T-helper 1 cell treated with Interleukin-12 subunit alpha and Interleukin-12 subunit beta and Interleukin-4 antibody, amounts not matched to agents 30 μg/mL and 1 μg/mL, for 36 hours (primary cell): ENCODE measurements at regions not wholly inside any gene's neighbourhood (a gene's known extent, or its start where the extent isn't known, plus 50 kb on each side); places are given as distances from the start of the nearest gene placed in this dataset.

Experiments
- H3K27ac Mint-ChIP-seq: one replicate; pipeline ENCODE4 v1.8.0; 2021; ENCODE audit warnings: mild to moderate bottlenecking, mixed read lengths
- H3K27me3 Mint-ChIP-seq: one replicate; pipeline ENCODE4 v1.8.0; 2021; ENCODE audit warnings: low read depth, mixed read lengths
- H3K36me3 Mint-ChIP-seq: one replicate; pipeline ENCODE4 v1.8.0; 2021; ENCODE audit warnings: low read depth, mixed read lengths
- H3K4me1 Mint-ChIP-seq: one replicate; pipeline ENCODE4 v1.8.0; 2021; ENCODE audit warnings: low read depth, mixed read lengths
- H3K4me3 Mint-ChIP-seq: one replicate; pipeline ENCODE4 v1.8.0; 2021; ENCODE audit warnings: mild to moderate bottlenecking, moderate library complexity, mixed read lengths
- H3K9me3 Mint-ChIP-seq: one replicate; pipeline ENCODE4 v1.8.0; 2021; ENCODE audit warnings: mixed read lengths

GRCh38 chrX:15143825-15144121 lies 126.1 kb downstream of the ASB9 start:
- peaks cover 15% of the 10 kb centered on the region for H3K4me1 Mint-ChIP-seq
- no peak overlapping the region for H3K27ac Mint-ChIP-seq
- no peak overlapping the region for H3K4me3 Mint-ChIP-seq
- H3K36me3 Mint-ChIP-seq, result peaks cover 4% of the 10 kb centered on the region
- H3K27me3 Mint-ChIP-seq, result peaks cover 4% of the 10 kb centered on the region
- H3K9me3 Mint-ChIP-seq, result no peaks in the 10 kb centered on the region

GRCh38 chrX:15143050-15143824 lies 126.6 kb downstream of the ASB9 start:
- Mint-ChIP-seq H3K4me3 (peak overlapping the region; percentile 42), H3K4me1 (peaks cover 15% of the 10 kb centered on the region), H3K27ac (peak overlapping the region; percentile 63)

GRCh38 chrX:15142084-15142715 lies 127.7 kb downstream of the ASB9 start:
- Mint-ChIP-seq H3K36me3 (peaks cover 1% of the 10 kb centered on the region), H3K4me3 (peak overlapping the region; percentile 21), H3K27ac (peak overlapping the region; percentile 77), H3K9me3 (no peaks in the 10 kb centered on the region), H3K4me1 (peaks cover 15% of the 10 kb centered on the region), H3K27me3 (peaks cover 4% of the 10 kb centered on the region)

More at GRCh38 chrX:15143050-15143824, 126.6 kb downstream of the ASB9 start:
- H3K36me3 Mint-ChIP-seq, result peaks cover 1% of the 10 kb centered on the region
- peaks cover 4% of the 10 kb centered on the region for H3K27me3 Mint-ChIP-seq
- H3K9me3 Mint-ChIP-seq, result no peaks in the 10 kb centered on the region

GRCh38 chrX:15136795-15137194 lies 133.1 kb downstream of the ASB9 start:
- Mint-ChIP-seq H3K9me3 (no peaks in the 10 kb centered on the region), H3K4me1 (peaks cover under 1% of the 10 kb centered on the region), H3K36me3 (peaks cover 1% of the 10 kb centered on the region), H3K27ac (no peak overlapping the region), H3K4me3 (no peak overlapping the region), H3K27me3 (no peaks in the 10 kb centered on the region)

DNA sequence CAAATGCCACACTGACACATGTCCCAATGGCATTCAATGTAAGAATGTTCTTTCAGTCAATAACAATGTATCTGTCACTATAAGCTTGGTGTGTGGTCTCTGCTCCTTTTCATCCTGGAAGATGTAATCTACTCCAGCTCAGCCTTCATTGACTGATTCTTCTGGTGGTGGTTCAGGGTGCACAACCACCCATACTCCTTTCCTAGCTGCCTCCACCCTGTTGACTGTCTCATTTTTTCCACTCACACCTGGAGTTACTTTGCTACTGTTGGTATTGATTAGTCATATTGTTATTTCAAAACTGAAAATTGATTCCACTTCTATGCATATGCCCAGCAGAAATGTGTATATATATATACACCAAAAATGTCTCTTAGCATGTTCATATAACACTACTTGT lies 140.5 kb downstream of the ASB9 start:
- H3K9me3 Mint-ChIP-seq, result no peaks in the 10 kb centered on the region
- H3K4me1 Mint-ChIP-seq, result no peaks in the 10 kb centered on the region
- no peaks in the 10 kb centered on the region for H3K27me3 Mint-ChIP-seq
- no peaks in the 10 kb centered on the region for H3K36me3 Mint-ChIP-seq
- H3K27ac Mint-ChIP-seq, result no peak overlapping the region
- no peak overlapping the region for H3K4me3 Mint-ChIP-seq

GRCh38 chrX:15128861-15129260 lies 141.0 kb downstream of the ASB9 start:
- no peak overlapping the region for H3K27ac Mint-ChIP-seq
- no peaks in the 10 kb centered on the region for H3K4me1 Mint-ChIP-seq
- no peaks in the 10 kb centered on the region for H3K27me3 Mint-ChIP-seq
- H3K4me3 Mint-ChIP-seq, result no peak overlapping the region
- no peaks in the 10 kb centered on the region for H3K9me3 Mint-ChIP-seq
- H3K36me3 Mint-ChIP-seq, result no peaks in the 10 kb centered on the region

DNA sequence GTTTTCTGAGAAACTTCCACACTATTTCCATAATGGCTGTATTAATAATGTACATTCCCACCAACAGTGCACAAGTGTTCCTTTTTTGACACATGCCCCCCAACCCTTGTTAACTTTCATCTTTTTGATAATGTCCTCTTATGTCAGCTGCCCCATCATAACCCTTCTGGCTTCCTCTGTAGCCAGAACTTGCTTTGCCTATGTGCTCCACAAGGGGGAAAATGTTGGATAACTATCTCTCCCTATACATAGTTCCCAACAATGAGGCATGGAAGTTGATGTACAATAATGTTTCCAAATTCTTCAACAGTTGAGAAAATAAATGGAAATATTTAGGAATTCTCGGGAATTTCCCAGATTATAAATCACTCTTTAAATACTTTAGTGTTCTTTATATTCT lies 142.9 kb downstream of the ASB9 start:
- Mint-ChIP-seq H3K4me3 (no peak overlapping the region), H3K36me3 (no peaks in the 10 kb centered on the region), H3K27ac (no peak overlapping the region), H3K4me1 (no peaks in the 10 kb centered on the region), H3K27me3 (peaks cover 9% of the 10 kb centered on the region), H3K9me3 (no peaks in the 10 kb centered on the region)

DNA sequence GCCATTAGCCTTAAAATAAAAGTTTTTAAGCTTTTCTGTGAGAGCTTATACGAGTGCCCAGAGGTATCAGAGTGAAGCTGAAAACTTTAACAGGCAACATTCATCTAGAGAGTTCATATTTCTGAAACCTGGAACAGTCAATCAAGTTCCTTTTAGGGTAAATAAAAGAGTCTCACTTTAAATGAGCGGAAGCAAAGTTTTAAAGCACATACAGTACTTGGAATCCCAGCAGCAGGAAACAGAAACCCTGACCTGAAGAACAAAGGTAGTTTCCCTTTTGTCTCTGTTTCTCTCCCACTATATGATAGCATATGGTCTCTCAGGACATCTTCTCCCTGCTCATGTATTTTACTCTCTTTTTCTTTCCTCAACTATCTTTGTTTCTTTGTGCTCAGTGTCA lies 153.0 kb downstream of the ASB9 start:
- H3K27ac Mint-ChIP-seq, result no peak overlapping the region
- H3K9me3 Mint-ChIP-seq, result no peaks in the 10 kb centered on the region
- no peaks in the 10 kb centered on the region for H3K27me3 Mint-ChIP-seq
- H3K4me1 Mint-ChIP-seq, result peaks cover 3% of the 10 kb centered on the region
- H3K36me3 Mint-ChIP-seq, result no peaks in the 10 kb centered on the region
- no peak overlapping the region for H3K4me3 Mint-ChIP-seq

DNA sequence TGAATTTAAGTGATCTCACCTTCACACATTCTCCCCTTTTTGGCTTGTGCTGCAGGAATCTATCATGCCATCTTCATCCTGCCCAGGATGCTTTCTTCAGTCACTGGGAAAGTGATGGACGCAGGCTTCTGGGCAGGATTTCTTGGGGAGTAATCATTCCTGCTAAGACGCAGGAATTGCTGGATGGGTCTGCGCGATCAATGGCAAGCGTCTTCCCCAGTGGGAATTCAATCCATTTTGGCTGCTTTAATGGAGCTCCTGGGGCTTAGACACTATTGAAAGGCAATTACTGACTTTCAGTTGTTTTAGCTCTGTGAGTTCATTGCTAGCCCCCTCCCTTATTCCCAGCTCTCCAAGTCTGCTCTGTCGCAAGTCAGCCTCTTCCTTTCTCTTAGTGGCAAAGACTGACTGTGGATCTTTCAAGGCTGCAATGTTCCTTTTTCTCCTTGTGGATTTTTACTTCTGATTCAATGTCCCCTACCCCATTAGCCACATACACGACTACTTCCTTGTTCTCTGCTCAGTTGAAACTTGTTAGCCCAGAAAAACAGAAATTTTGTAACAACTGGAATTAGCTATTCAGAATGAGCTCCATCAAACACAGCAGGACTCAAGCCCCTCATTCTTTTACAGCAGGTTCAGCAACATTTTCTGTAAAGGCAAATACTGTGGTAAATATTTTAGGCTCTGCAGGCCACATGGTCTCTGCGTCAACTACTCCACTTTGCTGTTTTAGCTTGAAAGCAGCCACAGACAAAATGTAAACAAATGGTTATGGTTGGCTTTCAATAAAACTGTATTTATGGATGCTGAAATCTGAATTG lies 154.9 kb downstream of the ASB9 start:
- no peaks in the 10 kb centered on the region for H3K9me3 Mint-ChIP-seq
- no peak overlapping the region for H3K27ac Mint-ChIP-seq
- H3K4me3 Mint-ChIP-seq, result no peak overlapping the region
- no peaks in the 10 kb centered on the region for H3K27me3 Mint-ChIP-seq
- no peaks in the 10 kb centered on the region for H3K36me3 Mint-ChIP-seq
- H3K4me1 Mint-ChIP-seq, result peaks cover 3% of the 10 kb centered on the region

GRCh38 chrX:15107367-15107988 lies 162.4 kb downstream of the ASB9 start:
- Mint-ChIP-seq H3K9me3 (peaks cover 3% of the 10 kb centered on the region), H3K4me1 (peaks cover 6% of the 10 kb centered on the region), H3K4me3 (no peak overlapping the region), H3K36me3 (no peaks in the 10 kb centered on the region), H3K27ac (no peak overlapping the region), H3K27me3 (peaks cover 12% of the 10 kb centered on the region)

DNA sequence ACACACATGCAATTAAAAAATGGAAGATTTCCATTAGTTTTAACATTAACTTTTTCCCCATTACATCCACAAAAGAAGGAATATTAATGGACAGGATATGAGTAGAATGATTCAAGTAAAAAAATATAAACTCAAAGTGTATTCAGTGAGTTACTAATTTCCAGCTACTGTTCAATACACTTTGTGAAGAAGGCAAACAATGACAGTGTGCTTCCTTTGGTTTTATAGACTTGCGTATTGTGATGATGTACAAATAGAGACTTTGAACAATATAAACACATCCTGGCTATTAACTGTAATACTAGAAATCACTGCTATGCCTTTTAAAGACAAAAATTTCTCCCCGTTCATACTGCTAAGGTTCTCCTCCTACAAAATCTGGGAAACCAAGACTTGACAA lies 171.4 kb downstream of the ASB9 start:
- Mint-ChIP-seq H3K9me3 (no peaks in the 10 kb centered on the region), H3K27ac (no peak overlapping the region), H3K4me3 (no peak overlapping the region), H3K27me3 (peaks cover 6% of the 10 kb centered on the region), H3K36me3 (no peaks in the 10 kb centered on the region), H3K4me1 (no peaks in the 10 kb centered on the region)

DNA sequence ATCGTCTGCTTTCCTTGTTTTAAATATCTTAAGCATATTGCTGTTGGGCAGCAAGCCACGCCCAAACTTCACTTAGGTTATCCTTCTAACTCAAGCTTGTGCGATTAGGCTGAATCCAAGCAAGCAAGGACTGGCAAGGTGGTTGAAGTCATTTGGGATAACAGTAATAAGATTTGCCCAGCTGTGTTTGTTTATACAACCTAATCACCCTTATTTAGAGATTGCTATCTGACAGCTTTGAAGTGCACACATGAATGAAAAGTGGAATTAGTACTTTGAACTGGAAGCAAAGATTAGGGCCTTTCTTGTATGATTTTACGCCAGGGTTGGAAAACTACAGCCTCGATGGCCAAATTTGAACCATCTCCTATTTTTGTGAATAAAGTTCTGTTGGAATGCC lies 182.1 kb downstream of the ASB9 start:
- Mint-ChIP-seq H3K36me3 (no peaks in the 10 kb centered on the region), H3K4me1 (no peaks in the 10 kb centered on the region), H3K27me3 (peaks cover 4% of the 10 kb centered on the region), H3K4me3 (no peak overlapping the region), H3K9me3 (no peaks in the 10 kb centered on the region), H3K27ac (no peak overlapping the region)

DNA sequence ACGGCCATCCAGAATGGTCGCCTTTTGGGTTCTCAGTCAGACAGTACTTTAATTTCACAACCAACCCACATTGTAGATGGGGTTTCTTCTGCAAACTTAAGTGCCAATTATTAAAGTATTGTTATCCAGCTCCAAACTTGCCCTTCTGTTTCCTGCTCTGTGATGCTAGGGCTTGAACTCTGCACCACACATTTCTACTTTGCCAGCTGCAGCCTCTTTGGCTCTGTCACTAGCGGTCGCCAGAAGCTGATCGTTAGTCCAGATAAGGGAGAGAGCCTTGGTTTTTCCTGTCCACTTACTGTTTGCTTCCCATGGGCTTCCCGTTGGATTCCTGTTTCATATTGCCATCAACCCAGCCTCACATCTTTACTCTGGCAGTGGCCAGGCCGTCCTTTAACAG lies 196.6 kb downstream of the ASB9 start:
- no peak overlapping the region for H3K4me3 Mint-ChIP-seq
- H3K27ac Mint-ChIP-seq, result no peak overlapping the region
- no peaks in the 10 kb centered on the region for H3K27me3 Mint-ChIP-seq
- H3K9me3 Mint-ChIP-seq, result no peaks in the 10 kb centered on the region
- no peaks in the 10 kb centered on the region for H3K36me3 Mint-ChIP-seq
- H3K4me1 Mint-ChIP-seq, result no peaks in the 10 kb centered on the region

DNA sequence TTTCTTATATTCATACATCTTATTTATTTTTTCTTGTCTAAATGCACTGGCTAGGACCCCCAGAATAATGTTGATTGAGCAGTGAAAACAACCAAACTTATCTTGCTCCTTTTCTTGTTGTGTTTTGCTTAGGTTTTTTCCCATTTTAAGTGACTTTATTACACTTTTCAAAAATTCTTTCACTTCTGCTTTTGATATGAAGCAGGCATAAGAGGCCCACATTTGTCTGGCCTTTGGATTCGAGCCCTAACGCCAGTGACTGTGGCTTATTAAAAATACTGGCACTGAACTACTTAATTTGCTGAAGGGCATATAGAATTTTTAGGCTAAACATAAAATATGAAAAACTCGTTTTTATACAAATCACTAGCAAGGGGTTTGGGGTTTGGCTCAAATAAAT lies 197.0 kb downstream of the ASB9 start:
- no peaks in the 10 kb centered on the region for H3K4me1 Mint-ChIP-seq
- H3K27me3 Mint-ChIP-seq, result no peaks in the 10 kb centered on the region
- H3K9me3 Mint-ChIP-seq, result no peaks in the 10 kb centered on the region
- no peak overlapping the region for H3K27ac Mint-ChIP-seq
- H3K36me3 Mint-ChIP-seq, result no peaks in the 10 kb centered on the region
- no peak overlapping the region for H3K4me3 Mint-ChIP-seq
